Left lung (tissue), 4 donors: ENCODE measurements at regions not wholly inside any gene's neighbourhood (a gene's known extent, or its start where the extent isn't known, plus 50 kb on each side); places are given as distances from the start of the nearest gene placed in this dataset.
"Not testable (repeated sequence)": the region's sequence is repeated elsewhere in the genome, so short reads cannot be mapped to it uniquely, and the experiment has no call there.

ENCODE experiments used
- ATAC-seq: fragments of 200-7000 bp; cut with Tn5 transposase; one replicate; pipeline ENCODE4 v1.9.1; 2020; ENCODE audit warnings: moderate library complexity
- DNase-seq, 4 donors: peaks; one replicate each; pipeline ENCODE4 v3.0.0-alpha.2; 2013 to 2020
- H3K27ac ChIP-seq, 2 donors: fragments of 200-600 bp; sonication (generic) in 1 of 2; one replicate each; pipeline versions ENCODE4 v1.5.0 to v1.8.0; 2020 to 2021
- H3K27me3 ChIP-seq, 2 donors: fragments of 200-600 bp; sonication (generic) in 1 of 2; one replicate each; pipeline versions ENCODE4 v1.5.0 to v1.8.0; 2020 to 2021
- H3K36me3 ChIP-seq, 2 donors: fragments of 200-600 bp; sonication (generic) in 1 of 2; one replicate each; pipeline versions ENCODE4 v1.5.0 to v1.8.0; 2020 to 2021
- H3K4me1 ChIP-seq, 2 donors: fragments of 200-600 bp; one replicate each; pipeline ENCODE4 v1.8.0; 2021
- H3K4me3 ChIP-seq, 2 donors: fragments of 200-600 bp; sonication (generic) in 1 of 2; one replicate each; pipeline versions ENCODE4 v1.5.0 to v1.8.0; 2020 to 2021; ENCODE audit warnings: mild to moderate bottlenecking in 1 of 2
- H3K9me3 ChIP-seq, 2 donors: fragments of 200-600 bp; sonication (generic) in 1 of 2; one replicate each; pipeline versions ENCODE4 v1.5.0 to v1.8.0; 2020 to 2021
- intact Hi-C, 2 donors: fragments of 100-400 bp; cut with DNase I; formaldehyde crosslinking; loops; one replicate each; pipeline versions ENCODE4 v1.11.2 to v1.14.2; 2022
- TF ChIP-seq, protein P1 (sequence below), 2 donors: fragments of 200-600 bp; sonication (generic) in 1 of 2; IDR thresholded peaks; one replicate each; pipeline versions ENCODE4 v1.5.0 to v1.8.0; 2021; ENCODE audit warnings: antibody characterized with exemption in 2 of 2
- donor health status: DM: no; HTN: yes; CAD: no.
- donor health status: DM: no; HTN: no; CAD: no.

DNA sequence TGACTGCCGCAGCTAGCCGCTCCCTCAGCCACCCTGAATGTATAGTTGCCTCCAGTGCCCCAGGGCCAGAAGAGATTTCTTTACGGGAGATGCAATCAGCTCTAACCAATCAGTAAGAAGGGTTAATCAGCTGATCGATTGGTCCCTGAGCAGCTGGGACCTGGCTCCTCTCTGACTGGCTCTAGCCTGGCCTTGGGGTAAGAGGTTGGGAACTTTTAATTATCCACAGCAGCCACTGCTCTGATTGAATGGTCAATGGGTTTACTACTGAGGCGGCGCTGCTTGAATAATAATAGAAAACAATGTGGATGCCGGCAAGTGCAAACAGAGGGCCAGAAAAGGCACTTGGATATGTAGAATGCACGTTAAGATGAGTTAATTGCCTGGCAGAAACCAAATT is 99.8 kb downstream of the TFAP2A start:
- intact Hi-C loops: no loop called here
- Histone ChIP-seq H3K9me3 (no peaks in the 10 kb centered on the region), H3K36me3 (no peaks in the 10 kb centered on the region), H3K4me1 (no peaks in the 10 kb centered on the region), H3K27ac (no peak overlapping the region), H3K27me3 (peaks cover 0 to 29% of the 10 kb centered on the region in 2 donors), H3K4me3 (no peak overlapping the region)
- DNase-seq (no peak), ATAC-seq (no peak)
- TF ChIP-seq, protein P1, sequence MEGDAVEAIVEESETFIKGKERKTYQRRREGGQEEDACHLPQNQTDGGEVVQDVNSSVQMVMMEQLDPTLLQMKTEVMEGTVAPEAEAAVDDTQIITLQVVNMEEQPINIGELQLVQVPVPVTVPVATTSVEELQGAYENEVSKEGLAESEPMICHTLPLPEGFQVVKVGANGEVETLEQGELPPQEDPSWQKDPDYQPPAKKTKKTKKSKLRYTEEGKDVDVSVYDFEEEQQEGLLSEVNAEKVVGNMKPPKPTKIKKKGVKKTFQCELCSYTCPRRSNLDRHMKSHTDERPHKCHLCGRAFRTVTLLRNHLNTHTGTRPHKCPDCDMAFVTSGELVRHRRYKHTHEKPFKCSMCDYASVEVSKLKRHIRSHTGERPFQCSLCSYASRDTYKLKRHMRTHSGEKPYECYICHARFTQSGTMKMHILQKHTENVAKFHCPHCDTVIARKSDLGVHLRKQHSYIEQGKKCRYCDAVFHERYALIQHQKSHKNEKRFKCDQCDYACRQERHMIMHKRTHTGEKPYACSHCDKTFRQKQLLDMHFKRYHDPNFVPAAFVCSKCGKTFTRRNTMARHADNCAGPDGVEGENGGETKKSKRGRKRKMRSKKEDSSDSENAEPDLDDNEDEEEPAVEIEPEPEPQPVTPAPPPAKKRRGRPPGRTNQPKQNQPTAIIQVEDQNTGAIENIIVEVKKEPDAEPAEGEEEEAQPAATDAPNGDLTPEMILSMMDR (IDR thresholded peaks at IDR 0.05): no peak

DNA sequence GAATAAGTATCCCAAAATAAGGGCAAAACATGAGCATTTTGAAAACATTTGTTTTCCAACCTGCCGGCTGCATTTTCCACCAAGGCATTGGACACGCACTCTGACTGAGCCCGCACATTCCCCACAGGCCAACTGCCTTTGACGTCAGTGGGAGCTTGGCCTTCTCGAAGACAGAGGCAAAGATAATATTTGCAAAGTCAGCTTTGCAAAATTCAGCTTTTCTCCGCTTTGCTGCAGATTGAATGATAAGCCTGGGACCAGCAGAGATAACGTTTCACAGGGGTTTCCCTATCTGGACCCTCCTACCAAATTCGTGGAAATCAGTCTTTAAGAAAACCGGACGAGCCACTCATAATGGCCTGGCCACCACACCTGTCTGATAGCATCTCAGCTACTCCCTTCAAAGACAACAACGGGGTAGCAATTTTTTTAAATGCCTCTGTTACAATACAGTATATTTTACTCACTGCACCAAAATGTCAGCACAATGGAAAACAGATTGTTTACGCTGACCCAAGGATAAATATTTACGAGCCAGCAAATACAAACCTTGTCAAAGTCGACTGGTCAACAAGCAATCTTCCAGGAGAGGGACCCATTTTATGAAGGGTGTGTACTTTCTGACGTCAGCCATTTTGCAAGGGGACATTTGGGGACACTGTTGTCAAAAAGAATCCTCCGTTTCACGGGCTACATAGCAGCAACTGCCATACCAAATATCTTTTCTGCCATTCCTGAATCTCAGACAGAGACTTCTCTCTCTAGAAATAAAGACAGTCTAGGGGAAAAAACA is 100.5 kb downstream of the TFAP2A start:
- H3K36me3 ChIP-seq: no peaks in the 10 kb centered on the region
- TF ChIP-seq, protein P1 (IDR thresholded peaks at IDR 0.05): no peak
- H3K27ac ChIP-seq: no peak overlapping the region
- no peak for ATAC-seq
- DNase-seq: no peak
- H3K9me3 ChIP-seq: no peaks in the 10 kb centered on the region
- no peak overlapping the region for H3K4me3 ChIP-seq
- peaks cover 0 to 29% of the 10 kb centered on the region in 2 donors for H3K27me3 ChIP-seq
- H3K4me1 ChIP-seq: no peaks in the 10 kb centered on the region
- intact Hi-C loops: no loop called here

DNA sequence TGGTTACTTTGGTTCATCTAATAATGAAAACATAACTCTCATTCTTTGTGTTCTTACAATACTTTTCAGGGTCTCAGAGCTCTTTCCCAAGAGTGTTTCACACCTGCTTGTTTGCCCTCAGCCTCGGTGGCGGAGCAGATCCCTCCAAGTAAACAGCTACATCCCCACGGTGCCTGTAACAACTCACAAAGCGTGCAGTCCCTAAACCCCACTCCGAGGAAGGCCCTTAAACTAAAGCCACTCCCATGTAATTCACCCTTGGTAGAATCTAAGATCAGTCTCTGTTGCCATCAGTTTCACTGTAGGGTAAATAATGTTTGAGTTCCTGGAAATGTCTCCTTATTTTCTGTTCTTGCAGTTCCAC is 101.1 kb downstream of the TFAP2A start:
- TF ChIP-seq, protein P1 (IDR thresholded peaks at IDR 0.05): no peak

DNA sequence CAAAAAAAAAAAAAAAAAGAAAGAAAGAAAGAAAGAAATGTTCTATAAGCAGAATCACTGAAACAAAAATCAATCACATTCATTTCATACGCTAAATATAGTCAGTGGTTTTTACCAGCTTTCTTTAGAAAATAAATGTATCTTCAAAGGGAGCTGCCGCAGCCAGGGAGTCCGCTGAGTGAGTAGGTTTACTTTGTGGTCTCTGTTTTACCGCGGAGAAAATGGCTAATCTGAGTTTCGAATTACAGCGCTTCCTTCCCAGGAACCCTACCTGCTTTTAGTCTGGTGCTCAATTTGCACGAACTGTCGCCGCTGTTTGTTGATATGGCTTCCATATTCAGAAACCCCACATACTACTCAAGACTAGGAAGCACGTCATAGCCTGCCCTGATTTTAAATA is 102.4 kb downstream of the TFAP2A start:
- ATAC-seq (no peak), DNase-seq (no peak)
- intact Hi-C loops: no loop called here

More for the DNA sequence above, 101.1 kb downstream of the TFAP2A start:
- H3K4me1 ChIP-seq: no peaks in the 10 kb centered on the region
- peaks cover 0 to 29% of the 10 kb centered on the region in 2 donors for H3K27me3 ChIP-seq
- no peaks in the 10 kb centered on the region for H3K9me3 ChIP-seq
- intact Hi-C loops: no loop called here
- ATAC-seq (no peak), DNase-seq (no peak)
- no peak overlapping the region for H3K4me3 ChIP-seq
- no peaks in the 10 kb centered on the region for H3K36me3 ChIP-seq
- H3K27ac ChIP-seq: no peak overlapping the region

DNA sequence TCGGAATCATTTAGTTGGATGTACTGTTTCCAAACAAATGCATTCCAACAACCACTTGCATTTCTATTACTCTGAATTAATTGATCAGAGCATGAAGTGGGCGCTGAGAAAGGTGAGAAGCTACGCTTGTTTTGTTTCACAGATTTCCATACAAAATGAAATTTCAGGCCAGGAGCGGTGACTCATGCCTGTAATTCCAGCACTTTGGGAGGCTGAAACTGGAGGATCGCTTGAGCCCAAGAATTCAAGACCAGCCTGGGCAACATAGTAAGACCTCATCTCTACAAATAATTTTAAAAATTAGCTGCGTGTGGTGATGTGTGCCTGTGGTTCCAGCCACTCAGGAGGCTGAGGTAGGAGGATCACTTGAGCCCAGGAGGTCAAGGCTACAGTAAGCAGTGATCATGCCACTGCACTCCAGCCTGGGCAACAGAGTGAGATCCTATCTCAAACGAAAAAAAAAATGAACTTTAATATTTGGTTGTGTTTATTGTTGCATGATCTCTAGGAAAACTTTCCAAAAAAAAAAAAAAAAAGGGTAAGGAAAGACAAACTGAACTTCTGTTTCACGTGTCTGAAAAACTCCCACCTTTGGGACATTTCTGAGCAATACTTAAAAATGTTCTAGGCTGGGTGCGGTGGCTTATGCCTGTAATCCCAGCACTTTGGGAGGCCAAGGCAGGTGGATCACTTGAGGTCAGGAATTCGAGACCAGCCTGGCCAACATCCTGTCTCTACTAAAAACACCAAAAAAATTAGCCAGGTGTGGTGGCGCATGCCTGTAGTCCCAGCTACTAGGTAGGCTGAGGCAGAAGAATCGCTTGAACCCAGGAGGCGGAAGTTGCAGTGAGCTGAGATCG is 103.1 kb downstream of the TFAP2A start:
- intact Hi-C loops, ATAC-seq, DNase-seq, H3K36me3 ChIP-seq, H3K27ac ChIP-seq, H3K9me3 ChIP-seq, H3K4me1 ChIP-seq, H3K4me3 ChIP-seq: not testable (repeated sequence)
- H3K27me3 ChIP-seq: peaks cover 0 to 23% of the 10 kb centered on the region in 2 donors

More for the DNA sequence above, 102.4 kb downstream of the TFAP2A start:
- H3K36me3 ChIP-seq: no peaks in the 10 kb centered on the region
- TF ChIP-seq, protein P1 (IDR thresholded peaks at IDR 0.05): no peak
- H3K4me3 ChIP-seq: no peak overlapping the region
- H3K9me3 ChIP-seq: no peaks in the 10 kb centered on the region
- H3K27me3 ChIP-seq: peaks cover 0 to 29% of the 10 kb centered on the region in 2 donors
- H3K4me1 ChIP-seq: no peaks in the 10 kb centered on the region
- no peak overlapping the region for H3K27ac ChIP-seq
